Prostate gland (tissue), 2 donors: ENCODE measurements at regions not wholly inside any gene's neighbourhood (a gene's known extent, or its start where the extent isn't known, plus 50 kb on each side); places are given as distances from the start of the nearest gene placed in this dataset.
A peak's percentile ranks its signal among the peaks of the same experiment; 100 is the strongest.
"Not testable (repeated sequence)": the region's sequence is repeated elsewhere in the genome, so short reads cannot be mapped to it uniquely, and the experiment has no call there.

Source experiments
- DNase-seq: peaks from one replicate; pipeline ENCODE4 v3.0.0-alpha.2; 2019; ENCODE audit warnings: low spot score
- H3K27ac ChIP-seq, 2 donors: fragments of 200-600 bp; sonication (generic); 2 replicates each; pipeline ENCODE4 v1.5.1; 2017 to 2019
- H3K27me3 ChIP-seq: fragments of 200-600 bp; sonication (generic); replicated peaks from 2 replicates; pipeline ENCODE4 v1.5.1; 2019; ENCODE audit not compliant: insufficient read depth
- H3K36me3 ChIP-seq, 2 donors: fragments of 200-600 bp; sonication (generic); 1 replicate in 1 of 2; 2 replicates in 1 of 2; pipeline versions ENCODE4 v1.5.1 to v1.8.1; 2017 to 2019
- H3K4me1 ChIP-seq: fragments of 200-600 bp; sonication (generic); replicated peaks from 2 replicates; pipeline ENCODE4 v1.5.1; 2019
- H3K4me3 ChIP-seq, 2 donors: fragments of 200-600 bp; sonication (generic); 2 replicates each; pipeline ENCODE4 v1.5.1; 2017 to 2019
- H3K9me3 ChIP-seq: fragments of 200-600 bp; sonication (generic); 2 replicates; pipeline ENCODE4 v1.5.1; 2017
- WGBS: methylation state at CpG from one replicate; pipeline ENCODE4 v1.1.5; 2018; 5-methylcytosine and 5-hydroxymethylcytosine counted together
- intact Hi-C: fragments of 100-400 bp; cut with DNase I; formaldehyde crosslinking; loops from one replicate; pipeline ENCODE4 v1.14.2; 2022

- H3K27ac ChIP-seq, result not testable (repeated sequence)
Measured at GRCh38 chr11:67886207-67886606, 117.7 kb downstream of the UNC93B1 start.

GRCh38 chr11:67885574-67885973, 118.3 kb downstream of the UNC93B1 start:
- intact Hi-C loops, DNase-seq, H3K27ac ChIP-seq, H3K27me3 ChIP-seq, H3K4me1 ChIP-seq, H3K36me3 ChIP-seq, H3K9me3 ChIP-seq, H3K4me3 ChIP-seq: not testable (repeated sequence)
- 43% methylated on average over 3 of the region's 3 CpGs for WGBS

More at GRCh38 chr11:67886207-67886606, 117.7 kb downstream of the UNC93B1 start:
- intact Hi-C loops, H3K36me3 ChIP-seq, H3K4me1 ChIP-seq, H3K27me3 ChIP-seq, DNase-seq, H3K9me3 ChIP-seq, H3K4me3 ChIP-seq: not testable (repeated sequence)
- WGBS, result 72% methylated on average over 7 of the region's 7 CpGs

GRCh38 chr11:67884761-67885558, 118.9 kb downstream of the UNC93B1 start:
- intact Hi-C loops, H3K9me3 ChIP-seq, H3K27me3 ChIP-seq, H3K36me3 ChIP-seq, H3K27ac ChIP-seq, H3K4me3 ChIP-seq, H3K4me1 ChIP-seq: not testable (repeated sequence)
- DNase-seq, result peak; percentile 10
- WGBS, result 19% methylated on average over 18 of the region's 18 CpGs

- DNase-seq, H3K9me3 ChIP-seq, H3K4me3 ChIP-seq, H3K27ac ChIP-seq, H3K27me3 ChIP-seq, intact Hi-C loops, H3K36me3 ChIP-seq, H3K4me1 ChIP-seq: not testable (repeated sequence)
- 63% methylated on average over 13 of the region's 13 CpGs for WGBS
Measured at GRCh38 chr11:67884073-67884757, 119.7 kb downstream of the UNC93B1 start.

GRCh38 chr11:67882304-67882703, 121.6 kb downstream of the UNC93B1 start:
- H3K27me3 ChIP-seq, H3K9me3 ChIP-seq, H3K4me1 ChIP-seq, DNase-seq, H3K4me3 ChIP-seq, H3K36me3 ChIP-seq, intact Hi-C loops, H3K27ac ChIP-seq: not testable (repeated sequence)
- WGBS, result 39% methylated on average over 9 of the region's 9 CpGs

- H3K27me3 ChIP-seq, H3K4me1 ChIP-seq, DNase-seq, H3K27ac ChIP-seq, H3K4me3 ChIP-seq, H3K9me3 ChIP-seq, intact Hi-C loops, H3K36me3 ChIP-seq: not testable (repeated sequence)
- WGBS, result 57% methylated on average over 10 of the region's 10 CpGs
Measured at GRCh38 chr11:67881836-67882235, 122.1 kb downstream of the UNC93B1 start.

- H3K27ac ChIP-seq, H3K4me1 ChIP-seq, DNase-seq, H3K4me3 ChIP-seq, H3K27me3 ChIP-seq, H3K9me3 ChIP-seq, intact Hi-C loops, H3K36me3 ChIP-seq: not testable (repeated sequence)
- 96% methylated on average over 7 of the region's 8 CpGs for WGBS
Measured at GRCh38 chr11:67880594-67881196, 123.2 kb downstream of the UNC93B1 start.

GRCh38 chr11:67878666-67879065, 125.2 kb downstream of the UNC93B1 start:
- H3K36me3 ChIP-seq, H3K4me3 ChIP-seq, H3K27me3 ChIP-seq, H3K9me3 ChIP-seq, H3K4me1 ChIP-seq, H3K27ac ChIP-seq, intact Hi-C loops, DNase-seq: not testable (repeated sequence)
- WGBS, result 98% methylated on average over 3 of the region's 3 CpGs

- 59% methylated on average over 3 of the region's 4 CpGs for WGBS
- H3K27me3 ChIP-seq, DNase-seq, intact Hi-C loops, H3K9me3 ChIP-seq, H3K27ac ChIP-seq, H3K4me1 ChIP-seq, H3K36me3 ChIP-seq, H3K4me3 ChIP-seq: not testable (repeated sequence)
Measured at GRCh38 chr11:67877316-67877715, 126.6 kb downstream of the UNC93B1 start.

GRCh38 chr11:67873223-67873622, 130.7 kb downstream of the UNC93B1 start:
- H3K4me3 ChIP-seq, H3K4me1 ChIP-seq, H3K36me3 ChIP-seq, H3K27me3 ChIP-seq, DNase-seq, H3K27ac ChIP-seq, H3K9me3 ChIP-seq, intact Hi-C loops: not testable (repeated sequence)
- WGBS, result 87% methylated on average over 12 of the region's 12 CpGs

GRCh38 chr11:67871168-67871567, 132.7 kb downstream of the UNC93B1 start:
- H3K4me3 ChIP-seq, H3K9me3 ChIP-seq, H3K27ac ChIP-seq, H3K36me3 ChIP-seq, intact Hi-C loops, H3K4me1 ChIP-seq, H3K27me3 ChIP-seq, DNase-seq: not testable (repeated sequence)
- WGBS, result 96% methylated on average over 5 of the region's 5 CpGs

GRCh38 chr11:67862896-67863295, 141.0 kb downstream of the UNC93B1 start:
- DNase-seq, H3K27me3 ChIP-seq, H3K27ac ChIP-seq, H3K4me1 ChIP-seq, H3K4me3 ChIP-seq, H3K9me3 ChIP-seq, intact Hi-C loops, H3K36me3 ChIP-seq: not testable (repeated sequence)
- 37% methylated on average over 3 of the region's 3 CpGs for WGBS
